ENCODE measurements at regions not wholly inside any gene's neighbourhood (a gene's known extent, or its start where the extent isn't known, plus 50 kb on each side); places are given as distances from the start of the nearest gene placed in this dataset.

- TF ChIP-seq CEBPB (IDR thresholded peaks at IDR 0.05) (no peak), YY1 (IDR thresholded peaks at IDR 0.05; ENCODE audit: low read depth) (no peak), TCF12 (IDR thresholded peaks at IDR 0.05; ENCODE audit: low read depth) (no peak), REST (IDR thresholded peaks at IDR 0.05; ENCODE audit: low read depth) (no peak), ZBTB7A (IDR thresholded peaks at IDR 0.05; ENCODE audit: low read depth) (no peak), NFIC (IDR thresholded peaks at IDR 0.05) (no peak), CREB1 (IDR thresholded peaks at IDR 0.05; ENCODE audit: low read depth) (no peak), USF1 (IDR thresholded peaks at IDR 0.05) (no peak), FOXM1 (IDR thresholded peaks at IDR 0.05; ENCODE audit: borderline replicate concordance, low read depth) (no peak), EGR1 (IDR thresholded peaks at IDR 0.05) (no peak), RAD21 (IDR thresholded peaks at IDR 0.05; ENCODE audit: low read depth) (no peak), MAX (IDR thresholded peaks at IDR 0.05) (no peak), EP300 (IDR thresholded peaks at IDR 0.05; ENCODE audit: borderline replicate concordance) (no peak), TEAD4 (IDR thresholded peaks at IDR 0.05) (no peak), TAF1 (IDR thresholded peaks at IDR 0.05; ENCODE audit: low read depth) (no peak)
Measured at GRCh38 chr10:9035355-9035754, 980.9 kb downstream of the GATA3 start.

- TF ChIP-seq EGR1 (IDR thresholded peaks at IDR 0.05) = no peak
- no peak for TF ChIP-seq ZBTB7A (IDR thresholded peaks at IDR 0.05; ENCODE audit: low read depth)
- no peak for TF ChIP-seq RAD21 (IDR thresholded peaks at IDR 0.05; ENCODE audit: low read depth)
- no peak for TF ChIP-seq NFIC (IDR thresholded peaks at IDR 0.05)
- TF ChIP-seq REST (IDR thresholded peaks at IDR 0.05; ENCODE audit: low read depth) = no peak
- no peak for TF ChIP-seq TCF12 (IDR thresholded peaks at IDR 0.05; ENCODE audit: low read depth)
- no peak for TF ChIP-seq USF1 (IDR thresholded peaks at IDR 0.05)
- TF ChIP-seq YY1 (IDR thresholded peaks at IDR 0.05; ENCODE audit: low read depth) = no peak
- no peak for TF ChIP-seq MAX (IDR thresholded peaks at IDR 0.05)
- no peak for TF ChIP-seq EP300 (IDR thresholded peaks at IDR 0.05; ENCODE audit: borderline replicate concordance)
- no peak for TF ChIP-seq TAF1 (IDR thresholded peaks at IDR 0.05; ENCODE audit: low read depth)
- no peak for TF ChIP-seq FOXM1 (IDR thresholded peaks at IDR 0.05; ENCODE audit: borderline replicate concordance, low read depth)
- no peak for TF ChIP-seq CEBPB (IDR thresholded peaks at IDR 0.05)
- TF ChIP-seq TEAD4 (IDR thresholded peaks at IDR 0.05) = no peak
Measured at GRCh38 chr10:9036711-9037204, 982.3 kb downstream of the GATA3 start.

- no peak for TF ChIP-seq EP300 (IDR thresholded peaks at IDR 0.05; ENCODE audit: borderline replicate concordance)
- TF ChIP-seq REST (IDR thresholded peaks at IDR 0.05; ENCODE audit: low read depth) = no peak
Measured at GRCh38 chr10:9038146-9038714, 983.7 kb downstream of the GATA3 start.

GRCh38 chr10:9043466-9043865 lies 989.0 kb downstream of the GATA3 start:
- TF ChIP-seq MAX (IDR thresholded peaks at IDR 0.05) (no peak), YY1 (IDR thresholded peaks at IDR 0.05; ENCODE audit: low read depth) (no peak), REST (IDR thresholded peaks at IDR 0.05; ENCODE audit: low read depth) (no peak), TEAD4 (IDR thresholded peaks at IDR 0.05) (no peak)
